ENCODE measurements at regions not wholly inside any gene's neighbourhood (a gene's known extent, or its start where the extent isn't known, plus 50 kb on each side); places are given as distances from the start of the nearest gene placed in this dataset.
A peak's percentile ranks its signal among the peaks of the same experiment; 100 is the strongest.
"Not testable (repeated sequence)": the region's sequence is repeated elsewhere in the genome, so short reads cannot be mapped to it uniquely, and the experiment has no call there.

GRCh38 chr21:39083377-39084008 is 99.8 kb downstream of the PSMG1 start:
- DNase-seq = peak in 1 of 56 donors; percentile 1

- peak in 1 of 56 donors; percentile 14 for DNase-seq
These were observed 100.4 kb downstream of the PSMG1 start for GRCh38 chr21:39082656-39083376.

GRCh38 chr21:39080366-39080765 is 102.9 kb downstream of the PSMG1 start:
- no peak for DNase-seq

GRCh38 chr21:39079617-39080016 is 103.6 kb downstream of the PSMG1 start:
- DNase-seq = peak in 29 of 56 donors; percentile 5 to 73 (median 36)

GRCh38 chr21:39078322-39079065 is 104.8 kb downstream of the PSMG1 start:
- DNase-seq = no peak

- no peak for DNase-seq
These were observed 105.4 kb downstream of the PSMG1 start for GRCh38 chr21:39077876-39078275.

GRCh38 chr21:39074508-39074907 is 108.7 kb downstream of the PSMG1 start:
- DNase-seq = no peak

- peak in 16 of 56 donors; percentile 5 to 67 (median 30) for DNase-seq
These were observed 109.5 kb downstream of the PSMG1 start for GRCh38 chr21:39073717-39074116.

- DNase-seq = peak in 11 of 56 donors; percentile 8 to 66 (median 35)
These were observed 110.2 kb downstream of the PSMG1 start for GRCh38 chr21:39073063-39073462.

- no peak for DNase-seq
These were observed 110.8 kb downstream of the PSMG1 start for GRCh38 chr21:39072468-39072867.

GRCh38 chr21:39071623-39072214 is 111.5 kb downstream of the PSMG1 start:
- no peak for DNase-seq

GRCh38 chr21:39069856-39070255 is 113.4 kb downstream of the PSMG1 start:
- not testable (repeated sequence) for DNase-seq

- no peak for DNase-seq
These were observed 116.1 kb downstream of the PSMG1 start for GRCh38 chr21:39066829-39067780.

GRCh38 chr21:39065917-39066316 is 117.3 kb downstream of the PSMG1 start:
- no peak for DNase-seq

GRCh38 chr21:39064325-39065012 is 118.8 kb downstream of the PSMG1 start:
- DNase-seq = no peak

- no peak for DNase-seq
These were observed 119.7 kb downstream of the PSMG1 start for GRCh38 chr21:39063517-39063916.

- DNase-seq = no peak
These were observed 121.1 kb downstream of the PSMG1 start for GRCh38 chr21:39062196-39062595.

GRCh38 chr21:39061766-39062165 is 121.5 kb downstream of the PSMG1 start:
- DNase-seq = no peak

GRCh38 chr21:39060485-39061083 is 122.7 kb downstream of the PSMG1 start:
- no peak for DNase-seq

- no peak for DNase-seq
These were observed 126.1 kb downstream of the PSMG1 start for GRCh38 chr21:39057121-39057520.
